SK-N-MC (cell line): ENCODE measurements at regions not wholly inside any gene's neighbourhood (a gene's known extent, or its start where the extent isn't known, plus 50 kb on each side); places are given as distances from the start of the nearest gene placed in this dataset.

Experiments
- DNase-seq: peaks from one replicate; pipeline ENCODE4 v3.0.0-alpha.2; 2011; ENCODE audit warnings: low read depth, low spot score
- H3K27ac ChIP-seq: fragments of 200-600 bp; sonication (generic); 2 replicates; pipeline ENCODE4 v1.5.1; 2016; ENCODE audit warnings: mixed run types
- H3K36me3 ChIP-seq: fragments of 200-600 bp; sonication (generic); 2 replicates; pipeline ENCODE4 v1.6.1; 2017; ENCODE audit warnings: antibody characterized with exemption, low read length, mixed read lengths; ENCODE audit not compliant: insufficient read depth
- H3K4me3 ChIP-seq: fragments of 200-600 bp; sonication (generic); 2 replicates; pipeline ENCODE4 v1.5.1; 2016
- H3K9ac ChIP-seq: fragments of 200-600 bp; sonication (generic); 2 replicates; pipeline ENCODE4 v1.8.0; 2017; ENCODE audit warnings: mixed run types, mixed read lengths; ENCODE audit not compliant: insufficient read length
- H3K9me3 ChIP-seq: fragments of 200-600 bp; sonication (generic); 2 replicates; pipeline ENCODE4 v1.6.1; 2017; ENCODE audit warnings: low read depth, mild to moderate bottlenecking, antibody characterized with exemption, low read length, moderate library complexity, mixed read lengths
- EZH2 ChIP-seq: fragments of 200-600 bp; sonication (generic); IDR thresholded peaks from one replicate; pipeline ENCODE4 v1.6.1; 2017; ENCODE audit warnings: antibody characterized with exemption
- FOXP2 ChIP-seq: optimal IDR thresholded peaks from 2 replicates; pipeline ENCODE3; 2011; ENCODE audit warnings: mild to moderate bottlenecking, moderate library complexity; ENCODE audit not compliant: insufficient read depth; ENCODE audit errors: extremely low read length, control extremely low read depth
- POLR2AphosphoS5 ChIP-seq: IDR thresholded peaks from 2 replicates; pipeline ENCODE4 v1.6.1; 2012; ENCODE audit warnings: mild to moderate bottlenecking, low read depth, low read length, borderline replicate concordance

DNA sequence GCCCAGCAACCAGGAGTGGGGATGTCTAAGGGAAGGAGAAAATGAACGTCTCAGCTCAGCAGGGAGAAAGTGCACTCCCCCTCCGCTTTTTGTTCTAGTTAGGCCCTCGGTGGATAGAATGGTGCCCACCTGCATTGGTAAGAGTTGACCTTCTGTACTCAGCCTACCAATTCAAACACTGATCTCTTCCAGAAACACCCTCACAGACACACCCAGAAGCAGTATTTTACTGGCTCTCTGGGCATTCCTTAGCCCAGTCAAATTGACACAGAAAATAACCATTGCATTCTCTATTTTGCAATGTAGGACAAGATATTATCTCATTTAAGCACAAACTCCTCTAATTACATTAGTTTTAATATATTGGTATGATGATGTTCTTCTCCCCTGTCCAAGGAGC, 106.1 kb upstream of the C7orf33 start:
- DNase-seq = no peak
- Histone ChIP-seq H3K4me3 (no peak overlapping the region), H3K27ac (no peak overlapping the region), H3K9ac (no peak overlapping the region), H3K9me3 (no peaks in the 10 kb centered on the region), H3K36me3 (no peaks in the 10 kb centered on the region)
- TF ChIP-seq FOXP2 (no peak), EZH2 (no peak), POLR2AphosphoS5 (no peak)

DNA sequence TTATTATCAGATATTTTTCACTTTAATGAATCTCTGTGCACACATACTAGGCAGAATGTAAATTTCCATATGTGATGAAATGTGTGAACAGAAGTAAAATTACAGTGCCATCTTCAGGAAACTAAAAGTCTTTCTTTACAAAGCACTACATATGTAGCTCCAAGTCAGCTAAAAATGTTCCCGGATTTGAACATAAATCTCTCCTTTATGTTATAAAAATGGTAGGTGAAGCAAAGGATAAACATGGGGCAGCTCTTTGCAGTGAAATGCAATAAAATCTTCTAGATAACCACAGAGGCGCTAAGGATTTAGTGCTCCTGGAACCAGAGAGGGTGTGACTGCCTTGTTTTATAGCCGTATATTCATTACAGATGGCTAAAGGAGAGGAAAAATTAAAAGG, 104.9 kb upstream of the C7orf33 start:
- no peaks in the 10 kb centered on the region for H3K9me3 ChIP-seq
- TF ChIP-seq EZH2 = no peak
- H3K4me3 ChIP-seq = peak overlapping the region; percentile 51
- DNase-seq = peak; percentile 60
- peak overlapping the region; percentile 77 for H3K27ac ChIP-seq
- no peaks in the 10 kb centered on the region for H3K36me3 ChIP-seq
- peak overlapping the region; percentile 49 for H3K9ac ChIP-seq

- Histone ChIP-seq H3K9me3 (no peaks in the 10 kb centered on the region), H3K4me3 (no peak overlapping the region), H3K36me3 (no peaks in the 10 kb centered on the region), H3K27ac (no peak overlapping the region), H3K9ac (no peak overlapping the region)
- no peak for DNase-seq
- TF ChIP-seq FOXP2 (no peak), EZH2 (no peak)
Observed at GRCh38 chr7:148486937-148487336, 103.6 kb upstream of the C7orf33 start.

- no peaks in the 10 kb centered on the region for H3K36me3 ChIP-seq
- no peak overlapping the region for H3K4me3 ChIP-seq
- TF ChIP-seq FOXP2 (no peak), EZH2 (no peak), POLR2AphosphoS5 (no peak)
- H3K9me3 ChIP-seq = no peaks in the 10 kb centered on the region
- no peak overlapping the region for H3K9ac ChIP-seq
- H3K27ac ChIP-seq = no peak overlapping the region
- no peak for DNase-seq
Observed at GRCh38 chr7:148487912-148488311, 102.7 kb upstream of the C7orf33 start.

DNA sequence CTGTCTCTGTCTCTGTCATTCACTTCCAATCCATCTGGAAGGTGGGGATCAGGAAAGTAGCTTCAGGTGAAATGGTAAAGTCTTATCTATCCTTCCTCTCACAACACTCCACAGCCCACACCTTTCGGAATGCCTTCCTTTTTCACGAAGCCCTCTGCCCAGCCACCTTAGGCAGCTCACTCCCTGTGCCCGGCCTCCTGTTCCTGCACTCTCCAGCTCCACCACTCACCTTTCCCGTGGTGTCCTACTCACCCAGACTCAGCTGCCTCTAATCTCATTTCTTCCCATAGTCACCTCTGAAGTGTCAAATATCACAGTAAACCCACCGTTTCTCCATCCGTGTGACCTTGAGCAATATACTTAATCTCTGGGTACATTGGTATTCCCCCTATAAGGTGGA, 100.9 kb upstream of the C7orf33 start:
- H3K9me3 ChIP-seq = no peaks in the 10 kb centered on the region
- DNase-seq = no peak
- no peak overlapping the region for H3K9ac ChIP-seq
- H3K4me3 ChIP-seq = no peak overlapping the region
- TF ChIP-seq POLR2AphosphoS5 = no peak
- TF ChIP-seq EZH2 = no peak
- TF ChIP-seq FOXP2 = no peak
- no peak overlapping the region for H3K27ac ChIP-seq
- H3K36me3 ChIP-seq = no peaks in the 10 kb centered on the region

GRCh38 chr7:148492157-148492860, 98.3 kb upstream of the C7orf33 start:
- H3K27ac ChIP-seq = no peak overlapping the region
- H3K9ac ChIP-seq = no peak overlapping the region
- H3K4me3 ChIP-seq = no peak overlapping the region
- DNase-seq = no peak
- TF ChIP-seq POLR2AphosphoS5 (no peak), EZH2 (no peak), FOXP2 (no peak)
- no peaks in the 10 kb centered on the region for H3K9me3 ChIP-seq
- no peaks in the 10 kb centered on the region for H3K36me3 ChIP-seq

- H3K4me3 ChIP-seq = no peak overlapping the region
- DNase-seq = no peak
- H3K36me3 ChIP-seq = no peaks in the 10 kb centered on the region
- H3K9me3 ChIP-seq = no peaks in the 10 kb centered on the region
- no peak for TF ChIP-seq EZH2
- no peak overlapping the region for H3K9ac ChIP-seq
- H3K27ac ChIP-seq = no peak overlapping the region
Observed at GRCh38 chr7:148495605-148496004, 95.0 kb upstream of the C7orf33 start.

GRCh38 chr7:148500978-148501377, 89.6 kb upstream of the C7orf33 start:
- Histone ChIP-seq H3K4me3 (no peak overlapping the region), H3K9ac (no peak overlapping the region), H3K36me3 (no peaks in the 10 kb centered on the region), H3K27ac (no peak overlapping the region), H3K9me3 (no peaks in the 10 kb centered on the region)
- no peak for DNase-seq
- no peak for TF ChIP-seq FOXP2
- no peak for TF ChIP-seq EZH2

GRCh38 chr7:148503900-148504487, 86.6 kb upstream of the C7orf33 start:
- Histone ChIP-seq H3K36me3 (no peaks in the 10 kb centered on the region), H3K9me3 (no peaks in the 10 kb centered on the region), H3K4me3 (0 out of 2 replicates have a peak overlapping the region, but pooled peaks have one; percentile 19), H3K9ac (peak overlapping the region; percentile 39), H3K27ac (no peak overlapping the region)
- DNase-seq = peak; percentile 47
- TF ChIP-seq EZH2 = no peak
- no peak for TF ChIP-seq POLR2AphosphoS5
- no peak for TF ChIP-seq FOXP2
